ENCODE measurements at regions not wholly inside any gene's neighbourhood (a gene's known extent, or its start where the extent isn't known, plus 50 kb on each side); places are given as distances from the start of the nearest gene placed in this dataset.

DNA sequence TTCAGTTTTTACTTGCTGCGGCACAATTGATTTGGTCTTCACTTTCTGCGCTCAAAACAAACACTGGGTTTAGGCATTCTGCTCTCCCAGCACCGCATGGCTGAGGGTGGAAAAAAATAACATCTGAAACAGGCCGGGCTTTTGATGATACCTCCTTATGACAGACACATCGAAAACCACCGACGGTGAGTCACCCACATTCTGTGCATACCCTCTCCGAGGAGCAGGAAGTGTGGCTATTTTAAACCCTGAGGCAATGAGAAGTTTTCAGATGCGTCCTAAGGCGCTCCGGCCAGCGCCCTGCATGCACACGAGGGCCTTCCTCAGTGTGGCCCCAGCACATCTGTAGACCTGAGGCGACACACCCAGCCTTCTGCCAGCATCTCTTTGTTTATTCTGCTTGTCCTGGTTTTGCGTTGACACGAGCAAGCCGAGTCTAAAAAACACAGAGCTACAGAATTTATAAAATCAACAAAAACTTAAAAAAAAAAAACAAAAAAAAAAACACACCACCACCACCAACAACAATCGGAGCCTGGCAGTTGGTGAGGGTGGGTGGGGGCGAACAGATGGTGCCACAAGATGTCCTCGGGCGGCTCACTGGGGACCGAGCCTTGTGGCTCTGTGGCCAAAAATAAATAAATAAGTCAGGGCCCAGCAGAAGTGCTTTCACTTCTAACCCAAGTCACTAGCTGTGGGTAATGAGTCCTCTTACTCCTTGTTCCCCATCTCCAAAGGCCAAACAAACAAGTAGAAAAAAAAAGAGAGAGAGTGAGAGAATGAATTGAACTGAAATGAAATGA lies 162.6 kb upstream of the IRF2BP2 start (continued):
- TF ChIP-seq, protein P1, sequence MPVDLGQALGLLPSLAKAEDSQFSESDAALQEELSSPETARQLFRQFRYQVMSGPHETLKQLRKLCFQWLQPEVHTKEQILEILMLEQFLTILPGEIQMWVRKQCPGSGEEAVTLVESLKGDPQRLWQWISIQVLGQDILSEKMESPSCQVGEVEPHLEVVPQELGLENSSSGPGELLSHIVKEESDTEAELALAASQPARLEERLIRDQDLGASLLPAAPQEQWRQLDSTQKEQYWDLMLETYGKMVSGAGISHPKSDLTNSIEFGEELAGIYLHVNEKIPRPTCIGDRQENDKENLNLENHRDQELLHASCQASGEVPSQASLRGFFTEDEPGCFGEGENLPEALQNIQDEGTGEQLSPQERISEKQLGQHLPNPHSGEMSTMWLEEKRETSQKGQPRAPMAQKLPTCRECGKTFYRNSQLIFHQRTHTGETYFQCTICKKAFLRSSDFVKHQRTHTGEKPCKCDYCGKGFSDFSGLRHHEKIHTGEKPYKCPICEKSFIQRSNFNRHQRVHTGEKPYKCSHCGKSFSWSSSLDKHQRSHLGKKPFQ (CRISPR knock-in tag; IDR thresholded peaks at IDR 0.05; ENCODE audit: insufficient replicate concordance) = no peak
- TF ChIP-seq ZNF678 (CRISPR knock-in tag; IDR thresholded peaks at IDR 0.05) (no peak), ZNF605 (CRISPR knock-in tag; IDR thresholded peaks at IDR 0.05) (peak; percentile 91), TBX2 (CRISPR knock-in tag; IDR thresholded peaks at IDR 0.05; ENCODE audit: borderline replicate concordance) (peak; percentile 74), ZNF350 (CRISPR knock-in tag; IDR thresholded peaks at IDR 0.05; ENCODE audit: borderline replicate concordance, low read depth) (peak; percentile 45; the same call in 1 of the 2 replicates), PLRG1 (conservative IDR thresholded peaks at IDR 0.05) (no peak), ZMAT3 (CRISPR knock-in tag; conservative IDR thresholded peaks at IDR 0.05) (no peak), ZFX (CRISPR knock-in tag; IDR thresholded peaks at IDR 0.05; ENCODE audit: low read depth) (peak; percentile 63), SUZ12 (IDR thresholded peaks at IDR 0.05; ENCODE audit: low read depth, low read length) (no peak), ZNF335 (CRISPR knock-in tag; IDR thresholded peaks at IDR 0.05) (peak; percentile 46; the same call in 1 of the 2 replicates), XBP1 (CRISPR knock-in tag; IDR thresholded peaks at IDR 0.05) (no peak), JDP2 (CRISPR knock-in tag; IDR thresholded peaks at IDR 0.05; ENCODE audit: borderline replicate concordance) (no peak), ZNF367 (CRISPR knock-in tag; IDR thresholded peaks at IDR 0.05; ENCODE audit: borderline replicate concordance) (no peak), ZNF556 (CRISPR knock-in tag; IDR thresholded peaks at IDR 0.05; ENCODE audit: borderline replicate concordance) (no peak; the same call in 1 of the 2 replicates), ZNF451 (CRISPR knock-in tag; IDR thresholded peaks at IDR 0.05) (no peak), CHCHD3 (CRISPR knock-in tag; IDR thresholded peaks at IDR 0.05) (no peak), STAT5B (CRISPR knock-in tag; IDR thresholded peaks at IDR 0.05) (no peak), SRSF1 (optimal IDR thresholded peaks at IDR 0.05; ENCODE audit: low read depth, low read length) (no peak), NCOA5 (CRISPR knock-in tag; IDR thresholded peaks at IDR 0.05) (no peak), SRF (IDR thresholded peaks at IDR 0.05; ENCODE audit: low read depth, low read length) (no peak), ARNTL (CRISPR knock-in tag; IDR thresholded peaks at IDR 0.05) (no peak), WIZ (CRISPR knock-in tag; IDR thresholded peaks at IDR 0.05) (no peak)
- TF ChIP-seq, protein P2, sequence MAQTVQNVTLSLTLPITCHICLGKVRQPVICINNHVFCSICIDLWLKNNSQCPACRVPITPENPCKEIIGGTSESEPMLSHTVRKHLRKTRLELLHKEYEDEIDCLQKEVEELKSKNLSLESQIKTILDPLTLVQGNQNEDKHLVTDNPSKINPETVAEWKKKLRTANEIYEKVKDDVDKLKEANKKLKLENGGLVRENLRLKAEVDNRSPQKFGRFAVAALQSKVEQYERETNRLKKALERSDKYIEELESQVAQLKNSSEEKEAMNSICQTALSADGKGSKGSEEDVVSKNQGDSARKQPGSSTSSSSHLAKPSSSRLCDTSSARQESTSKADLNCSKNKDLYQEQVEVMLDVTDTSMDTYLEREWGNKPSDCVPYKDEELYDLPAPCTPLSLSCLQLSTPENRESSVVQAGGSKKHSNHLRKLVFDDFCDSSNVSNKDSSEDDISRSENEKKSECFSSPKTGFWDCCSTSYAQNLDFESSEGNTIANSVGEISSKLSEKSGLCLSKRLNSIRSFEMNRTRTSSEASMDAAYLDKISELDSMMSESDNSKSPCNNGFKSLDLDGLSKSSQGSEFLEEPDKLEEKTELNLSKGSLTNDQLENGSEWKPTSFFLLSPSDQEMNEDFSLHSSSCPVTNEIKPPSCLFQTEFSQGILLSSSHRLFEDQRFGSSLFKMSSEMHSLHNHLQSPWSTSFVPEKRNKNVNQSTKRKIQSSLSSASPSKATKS (CRISPR knock-in tag; IDR thresholded peaks at IDR 0.05) = 0 out of 2 replicates have a peak, but pooled peaks have one; percentile 26
- TF ChIP-seq, protein P3, sequence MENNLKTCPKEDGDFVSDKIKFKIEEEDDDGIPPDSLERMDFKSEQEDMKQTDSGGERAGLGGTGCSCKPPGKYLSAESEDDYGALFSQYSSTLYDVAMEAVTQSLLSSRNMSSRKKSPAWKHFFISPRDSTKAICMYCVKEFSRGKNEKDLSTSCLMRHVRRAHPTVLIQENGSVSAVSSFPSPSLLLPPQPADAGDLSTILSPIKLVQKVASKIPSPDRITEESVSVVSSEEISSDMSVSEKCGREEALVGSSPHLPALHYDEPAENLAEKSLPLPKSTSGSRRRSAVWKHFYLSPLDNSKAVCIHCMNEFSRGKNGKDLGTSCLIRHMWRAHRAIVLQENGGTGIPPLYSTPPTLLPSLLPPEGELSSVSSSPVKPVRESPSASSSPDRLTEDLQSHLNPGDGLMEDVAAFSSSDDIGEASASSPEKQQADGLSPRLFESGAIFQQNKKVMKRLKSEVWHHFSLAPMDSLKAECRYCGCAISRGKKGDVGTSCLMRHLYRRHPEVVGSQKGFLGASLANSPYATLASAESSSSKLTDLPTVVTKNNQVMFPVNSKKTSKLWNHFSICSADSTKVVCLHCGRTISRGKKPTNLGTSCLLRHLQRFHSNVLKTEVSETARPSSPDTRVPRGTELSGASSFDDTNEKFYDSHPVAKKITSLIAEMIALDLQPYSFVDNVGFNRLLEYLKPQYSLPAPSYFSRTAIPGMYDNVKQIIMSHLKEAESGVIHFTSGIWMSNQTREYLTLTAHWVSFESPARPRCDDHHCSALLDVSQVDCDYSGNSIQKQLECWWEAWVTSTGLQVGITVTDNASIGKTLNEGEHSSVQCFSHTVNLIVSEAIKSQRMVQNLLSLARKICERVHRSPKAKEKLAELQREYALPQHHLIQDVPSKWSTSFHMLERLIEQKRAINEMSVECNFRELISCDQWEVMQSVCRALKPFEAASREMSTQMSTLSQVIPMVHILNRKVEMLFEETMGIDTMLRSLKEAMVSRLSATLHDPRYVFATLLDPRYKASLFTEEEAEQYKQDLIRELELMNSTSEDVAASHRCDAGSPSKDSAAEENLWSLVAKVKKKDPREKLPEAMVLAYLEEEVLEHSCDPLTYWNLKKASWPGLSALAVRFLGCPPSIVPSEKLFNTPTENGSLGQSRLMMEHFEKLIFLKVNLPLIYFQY (CRISPR knock-in tag; IDR thresholded peaks at IDR 0.05; ENCODE audit: borderline replicate concordance) = no peak
